K562 (cell line): ENCODE measurements at regions not wholly inside any gene's neighbourhood (a gene's known extent, or its start where the extent isn't known, plus 50 kb on each side); places are given as distances from the start of the nearest gene placed in this dataset.

ENCODE experiments used
- ATAC-seq: fragments of 200-7000 bp; cut with Tn5 transposase; 3 replicates; pipeline ENCODE4 v1.9.1; 2020; ENCODE audit warnings: moderate library complexity
- BruUV-seq: library from RNA; stranded (reverse); fragments of 400-500 nt; replicated peaks from 2 replicates; lab custom pipeline; 2021; lab: Mats Ljungman, UMichigan
- CTCF ChIA-PET: fragments of 300-600 bp; formaldehyde crosslinking; extraction: SDS; loops from one replicate; lab custom pipeline; 2021; ENCODE audit warnings: low intra/inter-chr PET ratio; lab: Yijun Ruan, JAX
- POLR2A ChIA-PET: fragments of 300-600, 350-650 bp; sonication (Branson Sonifier 250); formaldehyde crosslinking; extraction: SDS; loops from one replicate; lab custom pipeline; 2021; ENCODE audit warnings: antibody characterized with exemption, inconsistent platforms; lab: Yijun Ruan, JAX
- DNase-seq, 4 experiments: peaks; one replicate each; pipeline versions ENCODE4 v3.0.0 to v3.0.0-alpha.2; 2011 to 2018; ENCODE audit warnings: low spot score in 3 of 4, mixed read lengths in 3 of 4; ENCODE audit errors: extremely low read depth in 1 of 4
- FAIRE-seq: peaks from 2 replicates; lab custom pipeline; 2011; peaks lifted over from hg19 to GRCh38; lab: Jason Lieb, UNC
- H2AFZ ChIP-seq: 2 replicates; pipeline ENCODE4 v1.6.0; 2011; ENCODE audit warnings: low read depth, low read length, control low read depth, inconsistent platforms
- H3K27ac ChIP-seq: fragments of 200-600 bp; 3 replicates; pipeline ENCODE4 v1.8.0; 2011; ENCODE audit warnings: low read depth, mild to moderate bottlenecking, control low read depth, inconsistent platforms, low read length, moderate library complexity, mixed read lengths; ENCODE audit errors: extremely low read depth
- H3K27me3 ChIP-seq, 2 experiments: fragments of 300-600 bp in 1 of 2; 2 replicates in 1 of 2; 3 replicates in 1 of 2; pipeline versions ENCODE4 v1.6.0 to v1.8.0; 2011; ENCODE audit warnings: inconsistent platforms in 2 of 2, low read length in 2 of 2, mild to moderate bottlenecking in 1 of 2, mixed read lengths in 1 of 2, moderate library complexity in 1 of 2; ENCODE audit not compliant: control insufficient read depth in 2 of 2, insufficient read depth in 2 of 2
- H3K36me3 ChIP-seq: fragments of 300-600 bp; 3 replicates; pipeline ENCODE4 v1.8.0; 2011; ENCODE audit warnings: mild to moderate bottlenecking, low read length, inconsistent platforms; ENCODE audit not compliant: control insufficient read depth, insufficient read depth
- H3K4me1 ChIP-seq, 2 experiments: fragments of 200-600 bp in 1 of 2; replicated peaks in 1 of 2; 2 replicates in 1 of 2; 3 replicates in 1 of 2; pipeline versions ENCODE4 v1.5.1 to v1.8.0; 2011; ENCODE audit warnings: inconsistent platforms in 2 of 2, low read length in 2 of 2, mild to moderate bottlenecking in 1 of 2, mixed read lengths in 1 of 2, moderate library complexity in 1 of 2; ENCODE audit not compliant: control insufficient read depth in 2 of 2, insufficient read depth in 2 of 2
- H3K4me2 ChIP-seq: 2 replicates; pipeline ENCODE4 v1.6.1; 2011; ENCODE audit warnings: low read length, control low read depth, inconsistent platforms, mixed read lengths; ENCODE audit not compliant: insufficient read depth
- H3K4me3 ChIP-seq: fragments of 200-600 bp; sonication (generic), shearing (Covaris generic); 2 replicates; pipeline ENCODE4 v1.5.1; 2016; ENCODE audit warnings: control low read depth, inconsistent platforms
- H3K79me2 ChIP-seq: fragments of 200-600 bp; 3 replicates; pipeline ENCODE4 v1.8.0; 2011; ENCODE audit warnings: low read length, inconsistent platforms; ENCODE audit not compliant: control insufficient read depth, insufficient read depth
- H3K9ac ChIP-seq, 2 experiments: 2 replicates each; pipeline versions ENCODE4 v1.6.0 to v1.6.1; 2011; ENCODE audit warnings: low read depth in 2 of 2, low read length in 2 of 2, control low read depth in 1 of 2, inconsistent platforms in 1 of 2, mild to moderate bottlenecking in 1 of 2, mixed read lengths in 1 of 2; ENCODE audit not compliant: insufficient read depth in 1 of 2
- H3K9me1 ChIP-seq: one replicate; pipeline ENCODE4 v1.6.0; 2011; ENCODE audit warnings: inconsistent platforms, mild to moderate bottlenecking, low read length, moderate library complexity; ENCODE audit not compliant: control insufficient read depth, insufficient read depth
- H3K9me3 ChIP-seq: replicated peaks from 2 replicates; pipeline ENCODE4 v1.5.1; 2011; ENCODE audit warnings: low read depth, low read length, inconsistent platforms; ENCODE audit not compliant: control insufficient read depth, insufficient read depth
- H4K20me1 ChIP-seq: replicated peaks from 2 replicates; pipeline ENCODE4 v1.6.1; 2011; ENCODE audit warnings: low read length, inconsistent platforms, mixed read lengths; ENCODE audit not compliant: control insufficient read depth, insufficient read depth
- CBX5 ChIP-seq: IDR thresholded peaks from 2 replicates; pipeline ENCODE4 v1.6.1; 2014; ENCODE audit warnings: low read depth, borderline replicate concordance
- HDAC2 ChIP-seq: fragments of 450-650 bp; IDR thresholded peaks from 2 replicates; pipeline ENCODE4 v1.6.1; 2016; ENCODE audit warnings: mild to moderate bottlenecking
- NBN ChIP-seq: fragments of 450-650 bp; IDR thresholded peaks from 2 replicates; pipeline ENCODE4 v1.6.1; 2016; ENCODE audit warnings: low read depth, mild to moderate bottlenecking
- NONO ChIP-seq, 2 experiments: fragments of 200-400 bp in 1 of 2; fragments of 450-650 bp in 1 of 2; formaldehyde crosslinking in 1 of 2; IDR thresholded peaks; 2 replicates each; pipeline ENCODE4 v1.6.1; 2017; ENCODE audit warnings: low read depth in 2 of 2, mild to moderate bottlenecking in 2 of 2, moderate library complexity in 2 of 2, low read length in 1 of 2
- SIN3B ChIP-seq: fragments of 450-650 bp; IDR thresholded peaks from 2 replicates; pipeline ENCODE4 v1.6.1; 2017; ENCODE audit warnings: low read depth, mild to moderate bottlenecking, moderate library complexity
- TARDBP ChIP-seq: fragments of 450-650 bp; IDR thresholded peaks from 2 replicates; pipeline ENCODE4 v1.6.1; 2016
- TCF3 ChIP-seq: sonication (generic); formaldehyde crosslinking; IDR thresholded peaks from 2 replicates; pipeline ENCODE4 v1.4.0; 2020; ENCODE audit warnings: mild to moderate bottlenecking, missing genetic modification reagents
- UBTF ChIP-seq, 2 experiments: IDR thresholded peaks; 2 replicates each; pipeline ENCODE4 v1.6.1; 2012; ENCODE audit warnings: improper control_type of control experiment in 2 of 2, low read depth in 2 of 2, low read length in 2 of 2, borderline replicate concordance in 1 of 2
- YBX1 ChIP-seq: fragments of 450-650 bp; IDR thresholded peaks from 2 replicates; pipeline ENCODE4 v1.7.1; 2016; ENCODE audit warnings: mild to moderate bottlenecking
- ZBTB2 ChIP-seq: fragments of 450-650 bp; IDR thresholded peaks from 2 replicates; pipeline ENCODE4 v1.6.1; 2016; ENCODE audit warnings: antibody characterized with exemption
- ZNF143 ChIP-seq: sonication (generic); formaldehyde crosslinking; IDR thresholded peaks from 2 replicates; pipeline ENCODE4 v1.9.0; 2022; ENCODE audit warnings: mild to moderate bottlenecking, missing genetic modification reagents
- ZNF436 ChIP-seq: fragments of 250-450, 450-650 bp; sonication (Bioruptor Pico); formaldehyde crosslinking; IDR thresholded peaks from 2 replicates; pipeline ENCODE4 v1.7.0; 2020; ENCODE audit warnings: mild to moderate bottlenecking
- ZNF589 ChIP-seq: fragments of 200-800 bp; sonication (Bioruptor generic); IDR thresholded peaks from 2 replicates; pipeline ENCODE4 v1.6.1; 2016; ENCODE audit warnings: low read depth, missing genetic modification characterization, missing compliant biosample characterization
- ZNF639 ChIP-seq, 2 experiments: fragments of 200-800 bp in 1 of 2; sonication (Bioruptor generic) in 1 of 2; sonication (generic) in 1 of 2; formaldehyde crosslinking in 1 of 2; IDR thresholded peaks in 1 of 2; conservative IDR thresholded peaks in 1 of 2; 2 replicates each; pipeline versions ENCODE4 v1.5.0 to v1.6.1; 2016 to 2020; ENCODE audit warnings: missing compliant biosample characterization in 1 of 2, missing genetic modification characterization in 1 of 2, missing genetic modification reagents in 1 of 2
- WGBS: fragments of 100-300 bp; shearing (Covaris generic); methylation state at CpG from one replicate; pipeline ENCODE4 v1.1.6; 2016; ENCODE audit warnings: low coverage, mixed read lengths; ENCODE audit not compliant: insufficient coverage; ENCODE audit errors: missing lambda C conversion rate; 5-methylcytosine and 5-hydroxymethylcytosine counted together
- in situ Hi-C: fragments of 300-500 bp; cut with MboI; formaldehyde crosslinking; loops from 4 replicates; pipeline ENCODE4 v1.15.0; 2018; ENCODE audit warnings: inconsistent platforms, mixed read lengths
- intact Hi-C: fragments of 100-400 bp; cut with micrococcal nuclease; formaldehyde crosslinking; loops from 2 replicates; pipeline ENCODE4 v1.14.2; 2022
- TF ChIP-seq, protein P1 (sequence below): fragments of 250-450 bp; sonication (Bioruptor Pico); IDR thresholded peaks from 2 replicates; pipeline ENCODE4 v1.9.0; 2021; ENCODE audit warnings: mild to moderate bottlenecking, inconsistent platforms

DNA sequence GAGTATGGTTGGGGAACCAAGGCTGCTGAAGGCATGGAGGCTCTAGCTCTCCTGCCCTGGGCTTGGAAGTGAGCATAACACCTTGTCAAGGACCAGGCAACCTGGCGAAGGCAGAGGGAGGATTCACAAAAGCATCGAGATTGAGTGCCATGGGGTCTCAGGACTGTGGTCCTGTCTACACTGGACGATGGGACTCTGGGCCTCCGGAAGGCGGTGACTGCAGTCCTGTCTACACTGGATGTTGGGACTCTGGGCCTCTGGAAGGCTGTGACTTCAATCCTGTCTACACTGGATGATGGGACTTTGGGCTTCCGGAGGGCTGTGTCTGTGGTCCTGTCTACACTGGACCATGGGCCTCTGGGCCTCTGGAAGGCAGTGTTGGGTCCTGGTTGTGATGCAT is 290.4 kb downstream of the TEX29 start (continued):
- TF ChIP-seq ZNF436 = no peak
- no peak for TF ChIP-seq CBX5
- no peak for TF ChIP-seq TARDBP
- no peak for TF ChIP-seq ZNF639 (CRISPR knock-in tag; conservative IDR thresholded peaks at IDR 0.05 in 1 of 2, IDR thresholded peaks at IDR 0.05 in 1 of 2)
- TF ChIP-seq NBN = no peak
- TF ChIP-seq NONO (IDR thresholded peaks at IDR 0.05; ENCODE audit: low read depth in 2 of 2, low read length in 1 of 2) = no peak
- TF ChIP-seq YBX1 = no peak
- no peak for TF ChIP-seq ZBTB2

DNA sequence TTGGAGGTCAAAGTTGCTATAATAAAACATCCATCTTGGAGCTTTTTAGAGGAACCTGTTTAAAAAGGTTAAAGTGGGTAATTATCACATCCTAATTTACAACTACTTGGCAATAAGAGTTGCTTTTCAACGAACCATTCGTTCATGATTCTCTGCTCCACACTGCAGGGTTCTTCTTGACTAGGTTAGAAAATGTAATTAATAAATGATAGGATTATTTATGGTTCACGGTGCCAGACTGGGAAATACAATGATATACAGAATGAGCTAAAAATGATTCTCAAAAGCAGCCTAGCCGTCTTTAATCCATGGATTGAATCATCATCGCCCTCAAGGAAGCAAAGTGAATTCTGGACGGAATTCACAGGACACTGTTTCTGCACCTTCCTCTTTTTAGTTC is 291.2 kb downstream of the TEX29 start:
- no TSS peak for BruUV-seq

More for the DNA sequence above, 291.2 kb downstream of the TEX29 start:
- no peaks in the 10 kb centered on the region for H3K79me2 ChIP-seq
- no peaks in the 10 kb centered on the region for H3K36me3 ChIP-seq
- in situ Hi-C loops = no loop called here
- H3K9ac ChIP-seq = no peak overlapping the region
- intact Hi-C loops = no loop called here
- no peak overlapping the region for H2AFZ ChIP-seq
- 1% methylated on average over 6 of the region's 6 CpGs for WGBS
- H3K9me3 ChIP-seq = no peaks in the 10 kb centered on the region
- no peak overlapping the region for H3K27ac ChIP-seq
- TF ChIP-seq ZNF589 (CRISPR knock-in tag) = no peak
- no peak for TF ChIP-seq TCF3 (CRISPR knock-in tag)
- TF ChIP-seq, protein P1, sequence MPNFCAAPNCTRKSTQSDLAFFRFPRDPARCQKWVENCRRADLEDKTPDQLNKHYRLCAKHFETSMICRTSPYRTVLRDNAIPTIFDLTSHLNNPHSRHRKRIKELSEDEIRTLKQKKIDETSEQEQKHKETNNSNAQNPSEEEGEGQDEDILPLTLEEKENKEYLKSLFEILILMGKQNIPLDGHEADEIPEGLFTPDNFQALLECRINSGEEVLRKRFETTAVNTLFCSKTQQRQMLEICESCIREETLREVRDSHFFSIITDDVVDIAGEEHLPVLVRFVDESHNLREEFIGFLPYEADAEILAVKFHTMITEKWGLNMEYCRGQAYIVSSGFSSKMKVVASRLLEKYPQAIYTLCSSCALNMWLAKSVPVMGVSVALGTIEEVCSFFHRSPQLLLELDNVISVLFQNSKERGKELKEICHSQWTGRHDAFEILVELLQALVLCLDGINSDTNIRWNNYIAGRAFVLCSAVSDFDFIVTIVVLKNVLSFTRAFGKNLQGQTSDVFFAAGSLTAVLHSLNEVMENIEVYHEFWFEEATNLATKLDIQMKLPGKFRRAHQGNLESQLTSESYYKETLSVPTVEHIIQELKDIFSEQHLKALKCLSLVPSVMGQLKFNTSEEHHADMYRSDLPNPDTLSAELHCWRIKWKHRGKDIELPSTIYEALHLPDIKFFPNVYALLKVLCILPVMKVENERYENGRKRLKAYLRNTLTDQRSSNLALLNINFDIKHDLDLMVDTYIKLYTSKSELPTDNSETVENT (CRISPR knock-in tag) = no peak
- TF ChIP-seq HDAC2 = no peak
- no peak for TF ChIP-seq ZNF143 (CRISPR knock-in tag)
- TF ChIP-seq SIN3B = no peak
- TF ChIP-seq UBTF (IDR thresholded peaks at IDR 0.05; ENCODE audit: borderline replicate concordance in 1 of 2, low read depth in 2 of 2, low read length in 2 of 2) = no peak
- ChIA-PET POLR2A (no interaction called here), CTCF (no interaction called here)
- DNase-seq = no peak
- no peak for FAIRE-seq
- H3K4me3 ChIP-seq = no peak overlapping the region
- no peaks in the 10 kb centered on the region for H3K9me1 ChIP-seq
- H3K4me1 ChIP-seq = no peaks in the 10 kb centered on the region
- H4K20me1 ChIP-seq = no peaks in the 10 kb centered on the region
- no peak overlapping the region for H3K4me2 ChIP-seq
- no peak for ATAC-seq
- H3K27me3 ChIP-seq = peaks cover 0 to 7% of the 10 kb centered on the region in 2 experiments; a peak in 4 of 5 replicates
